HG03565 (cell line): ENCODE measurements at regions not wholly inside any gene's neighbourhood (a gene's known extent, or its start where the extent isn't known, plus 50 kb on each side); places are given as distances from the start of the nearest gene placed in this dataset.
A peak's percentile ranks its signal among the peaks of the same experiment; 100 is the strongest.

Experiments used
- ATAC-seq: cut with Tn5 transposase; IDR thresholded peaks from one replicate; pipeline ENCODE4 v1.9.1; 2021; ENCODE audit warnings: mild to moderate bottlenecking, moderate library complexity; ENCODE audit not compliant: unreplicated experiment

DNA sequence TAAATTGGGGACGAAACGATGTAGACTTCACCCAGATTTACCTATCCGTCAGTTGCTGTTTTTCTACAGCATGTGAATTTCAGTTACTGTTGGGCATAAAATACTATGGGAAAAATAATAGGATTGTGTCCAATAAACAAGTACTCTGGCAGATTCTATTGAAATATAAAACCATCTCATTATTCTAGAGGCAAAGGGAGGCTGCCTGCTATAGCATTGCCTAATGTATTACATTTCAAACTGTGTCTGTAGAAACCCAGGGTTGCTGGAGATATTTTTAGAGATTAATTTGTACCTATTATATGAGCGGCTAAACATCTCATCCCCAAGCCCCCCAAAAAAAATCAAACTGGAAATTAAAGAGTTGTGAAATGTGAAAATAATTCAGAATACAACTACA lies 159.6 kb upstream of the IL12A start:
- no peak for ATAC-seq

DNA sequence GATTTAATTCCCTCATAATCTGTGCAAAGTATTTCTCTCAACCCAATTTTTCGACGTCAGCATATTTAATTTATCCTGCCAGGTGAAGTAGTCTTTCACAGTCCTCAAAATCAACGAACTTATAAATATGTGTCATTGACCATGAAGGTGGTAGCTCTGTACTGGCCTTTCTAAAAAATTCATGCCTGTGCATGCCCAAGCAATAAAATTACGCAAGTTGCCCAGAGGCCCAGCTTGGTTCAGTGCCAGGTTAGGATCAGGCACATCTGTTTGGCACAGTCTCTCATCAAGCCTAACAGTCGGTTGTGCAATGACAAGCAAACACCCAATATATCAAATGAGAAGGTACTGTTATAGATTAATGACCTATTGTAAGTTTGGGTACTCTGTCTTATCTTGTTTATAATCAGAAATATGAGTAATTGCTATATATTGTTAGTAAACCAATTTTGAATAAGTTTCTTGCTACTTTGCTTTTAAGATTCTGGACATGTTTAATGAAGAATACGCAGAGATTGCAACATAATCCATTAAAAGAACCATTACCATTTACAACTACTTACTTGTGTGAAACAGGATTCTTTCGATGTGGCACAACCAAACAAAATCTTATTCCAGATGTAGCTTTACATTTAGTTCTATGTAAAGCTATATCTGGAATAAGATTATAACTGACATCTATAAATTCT lies 159.0 kb upstream of the IL12A start:
- ATAC-seq, result no peak

- no peak for ATAC-seq
Measured at GRCh38 chr3:159830523-159831154, 158.0 kb upstream of the IL12A start.

GRCh38 chr3:159831466-159831865 lies 157.2 kb upstream of the IL12A start:
- ATAC-seq, result peak; percentile 35

- peak; percentile 84 for ATAC-seq
Measured at GRCh38 chr3:159832024-159832423, 156.6 kb upstream of the IL12A start.

GRCh38 chr3:159835126-159835525 lies 153.5 kb upstream of the IL12A start:
- no peak for ATAC-seq

GRCh38 chr3:159837725-159838124 lies 150.9 kb upstream of the IL12A start:
- no peak for ATAC-seq

GRCh38 chr3:159838938-159839337 lies 149.7 kb upstream of the IL12A start:
- ATAC-seq, result no peak

DNA sequence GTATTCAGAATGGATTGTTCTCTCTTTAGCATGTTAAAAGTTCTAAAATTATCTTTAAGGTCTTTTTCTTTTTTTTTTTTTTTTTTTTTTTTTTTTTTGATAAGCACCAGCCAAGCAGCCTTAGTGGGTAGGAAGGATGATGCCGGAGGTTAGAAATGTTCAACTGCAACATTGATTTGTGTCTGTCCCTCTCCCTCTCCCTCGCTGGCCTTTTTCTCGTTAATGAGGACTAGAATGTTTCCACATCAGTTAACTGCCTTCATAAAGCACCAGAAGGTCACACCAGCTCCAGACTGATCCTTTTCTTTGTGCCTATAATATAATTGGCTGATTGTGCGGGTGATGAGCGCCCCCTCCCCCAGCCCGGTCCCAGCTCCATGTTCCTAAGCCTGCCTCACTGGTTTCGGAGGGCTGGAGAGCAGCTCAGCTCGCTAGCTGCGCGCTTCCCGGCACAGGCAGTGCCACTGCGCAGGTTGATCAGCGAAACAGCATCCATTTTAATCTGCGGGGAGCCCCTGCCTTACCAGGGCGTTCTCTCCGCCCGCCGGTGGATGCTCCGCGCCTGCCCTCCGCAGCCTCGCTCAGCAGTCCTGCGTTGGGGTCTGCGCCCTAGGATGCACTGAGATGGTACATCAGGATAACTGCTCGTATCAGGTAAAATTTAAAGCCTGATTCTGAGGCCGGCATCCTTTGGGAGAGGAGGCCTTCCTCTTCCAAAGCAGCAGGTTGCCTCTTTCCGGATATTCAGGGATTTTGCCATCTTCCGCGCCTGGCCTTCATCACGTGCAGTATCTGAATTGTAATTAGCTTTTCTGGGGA lies 148.9 kb upstream of the IL12A start, which contains the start of gene SCHIP1:
TSS of gene SCHIP1 (plus strand) at position 301 of the 819 bp plus-strand sequence.
- peak; percentile 43 for ATAC-seq

DNA sequence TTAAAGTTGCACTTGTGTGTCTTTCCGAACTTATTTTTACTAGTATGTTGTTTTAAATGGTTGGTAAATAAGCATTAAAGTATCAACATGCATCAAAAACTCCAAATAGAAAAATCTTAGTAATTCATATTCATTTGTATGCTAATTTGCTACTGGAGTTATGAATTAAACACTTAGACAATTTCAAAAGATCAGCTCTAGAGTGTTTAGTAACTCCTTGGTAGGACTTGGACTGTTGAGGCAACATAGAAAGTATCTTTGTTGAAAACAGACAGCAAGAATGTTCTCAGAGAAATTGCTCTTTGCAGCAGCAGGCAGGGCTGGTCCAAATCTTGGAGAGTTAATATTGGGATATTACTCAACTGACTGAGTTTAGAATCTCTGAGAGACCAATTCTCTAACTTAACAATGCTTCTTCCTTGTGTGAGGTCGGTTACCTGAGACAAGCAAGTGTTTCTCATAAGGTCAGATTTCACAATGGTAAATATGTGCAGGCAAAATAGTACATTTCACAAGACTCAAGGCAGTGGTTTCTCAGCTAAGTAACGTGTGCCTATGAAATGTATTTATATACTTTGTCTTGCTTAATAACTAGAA lies 147.8 kb upstream of the IL12A start:
- ATAC-seq, result no peak

- no peak for ATAC-seq
Measured at GRCh38 chr3:159841766-159842165, 146.9 kb upstream of the IL12A start.

- no peak for ATAC-seq
Measured at GRCh38 chr3:159843840-159844730, 144.6 kb upstream of the IL12A start.

DNA sequence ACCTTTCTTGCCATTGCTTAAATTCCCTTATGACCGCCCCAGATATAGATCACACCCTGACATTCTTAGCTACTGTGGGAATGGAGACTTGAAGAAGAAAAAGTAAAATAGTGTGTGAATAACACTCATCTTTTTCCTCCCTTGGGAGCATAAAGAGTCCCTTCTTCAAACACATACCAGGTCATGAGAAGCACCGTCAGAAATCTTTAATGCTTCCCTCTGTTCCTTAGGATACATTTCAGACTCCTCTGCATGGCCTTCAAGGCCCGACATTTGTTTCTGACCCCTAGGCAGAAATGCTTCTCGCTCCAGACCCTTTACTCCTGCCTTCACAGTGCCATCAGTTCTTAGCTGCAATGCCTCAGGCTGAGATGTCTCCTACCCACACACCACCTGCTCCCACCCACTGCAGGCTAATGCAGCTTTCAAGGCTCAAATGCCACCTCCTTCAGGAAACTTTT lies 143.8 kb upstream of the IL12A start:
- ATAC-seq, result no peak

DNA sequence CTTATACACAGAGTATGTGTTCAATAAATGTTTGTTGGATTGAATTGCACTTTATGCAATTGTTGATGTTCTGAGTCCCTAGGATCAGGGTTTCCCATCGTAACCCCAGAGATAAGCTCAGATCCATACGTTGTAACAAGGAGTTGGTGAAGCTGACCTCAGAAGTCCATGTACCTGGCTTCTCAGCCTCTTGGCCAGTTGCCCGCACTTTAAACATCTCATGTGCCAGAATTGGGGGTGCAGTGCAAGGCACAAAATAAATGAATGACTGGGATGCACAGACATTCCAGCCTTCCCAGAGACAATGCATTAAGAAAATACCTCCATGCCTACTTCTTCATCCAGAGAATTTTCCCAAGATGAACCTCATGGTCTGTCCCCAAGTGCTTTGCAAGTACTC lies 142.9 kb upstream of the IL12A start:
- ATAC-seq, result no peak

- ATAC-seq, result no peak
Measured at GRCh38 chr3:159846255-159846654, 142.4 kb upstream of the IL12A start.

- no peak for ATAC-seq
Measured at GRCh38 chr3:159848348-159849118, 140.1 kb upstream of the IL12A start.

- no peak for ATAC-seq
Measured at GRCh38 chr3:159850481-159850880, 138.2 kb upstream of the IL12A start.

GRCh38 chr3:159852266-159852665 lies 136.4 kb upstream of the IL12A start:
- no peak for ATAC-seq

- no peak for ATAC-seq
Measured at GRCh38 chr3:159852821-159853505, 135.7 kb upstream of the IL12A start.
